Heart left ventricle (tissue), 16 donors: ENCODE measurements at regions not wholly inside any gene's neighbourhood (a gene's known extent, or its start where the extent isn't known, plus 50 kb on each side); places are given as distances from the start of the nearest gene placed in this dataset.

ENCODE experiments used
- ATAC-seq, 4 donors: fragments of 200-7000 bp; cut with Tn5 transposase; one replicate each; pipeline ENCODE4 v1.9.1; 2020 to 2022; ENCODE audit warnings: moderate library complexity in 4 of 4, mild to moderate bottlenecking in 3 of 4, moderate number of reproducible peaks in 1 of 4
- DNase-seq, 5 donors: peaks; one replicate each; pipeline ENCODE4 v3.0.0-alpha.2; 2020
- H3K27ac ChIP-seq, 12 donors: fragments of 200-600 bp; sonication (generic) in 4 of 12; one replicate each; pipeline versions ENCODE4 v1.5.0 to v1.8.0; 2016 to 2022; ENCODE audit warnings: mild to moderate bottlenecking in 2 of 12
- H3K27me3 ChIP-seq, 9 donors: fragments of 200-600 bp; sonication (generic) in 2 of 9; one replicate each; pipeline versions ENCODE4 v1.5.1 to v1.8.0; 2016 to 2022; ENCODE audit warnings: mild to moderate bottlenecking in 3 of 9
- H3K36me3 ChIP-seq, 9 donors: fragments of 200-600 bp; sonication (generic) in 2 of 9; one replicate each; pipeline versions ENCODE4 v1.5.0 to v1.8.0; 2018 to 2022; ENCODE audit warnings: mild to moderate bottlenecking in 2 of 9
- H3K4me1 ChIP-seq, 12 donors: fragments of 200-600 bp; sonication (generic) in 4 of 12; one replicate each; pipeline versions ENCODE4 v1.5.0 to v1.8.0; 2016 to 2022; ENCODE audit warnings: mild to moderate bottlenecking in 3 of 12
- H3K4me3 ChIP-seq, 12 donors: fragments of 200-600 bp; sonication (generic) in 4 of 12; one replicate each; pipeline versions ENCODE4 v1.5.0 to v1.8.0; 2017 to 2022; ENCODE audit warnings: mild to moderate bottlenecking in 9 of 12, moderate library complexity in 4 of 12
- H3K9me3 ChIP-seq, 12 donors: fragments of 200-600 bp; sonication (generic) in 4 of 12; one replicate each; pipeline versions ENCODE4 v1.5.0 to v1.8.0; 2016 to 2022; ENCODE audit warnings: mild to moderate bottlenecking in 1 of 12
- CTCF ChIP-seq, 12 donors: fragments of 200-600 bp; sonication (generic) in 4 of 12; IDR thresholded peaks; one replicate each; pipeline versions ENCODE4 v1.5.0 to v1.8.0; 2018 to 2022; ENCODE audit warnings: antibody characterized with exemption in 12 of 12, mild to moderate bottlenecking in 5 of 12
- POLR2A ChIP-seq, 2 donors: fragments of 450-650 bp; IDR thresholded peaks; one replicate each; pipeline ENCODE4 v1.6.1; 2017; ENCODE audit warnings: antibody characterized with exemption in 2 of 2, mild to moderate bottlenecking in 2 of 2, moderate library complexity in 2 of 2
- WGBS, 4 donors: extraction: QIAGEN DNeasy Blood & Tissue Kit in 2 of 4; methylation state at CpG; one replicate each; pipeline versions ENCODE4 v1.1.5 to v1.1.7; 2013 to 2018; 5-methylcytosine and 5-hydroxymethylcytosine counted together
- intact Hi-C, 10 donors: fragments of 100-400 bp; cut with DNase I; formaldehyde crosslinking; loops; one replicate each; pipeline versions ENCODE4 v1.11.1 to v1.14.2; 2022
- donor health status: ischemic (EF 13 %, LVEDD 7.1; RV severe dilation, severe dysfunction).
- donor health status: healthy with polysubstance abuse.
- donor health status: DM: no; HTN: yes; CAD: no.
- donor health status: DM: no; HTN: no; CAD: no.
- donor health status: ischemic (EF 25% LVEDD 6.9; RV normal size, moderate dysfunction).
- donor health status: ischemic (EF 25% LVEDD 5.7; RV mildly dilated, moderate dysfunction).
- donor health status: healthy.
- donor health status: DM: yes; HTN: yes; CAD: no.
- donor health status: ischemic (EF 35%, LVEDD 5.7; RV mildly dilated, moderate dysfunction).
- donor health status: nonischemic (EF 11% LVEDD 7.7; RV severe dilation, severe dysfunction).
- donor health status: DM: yes; HTN: yes; CAD: no.
- donor health status: PGD.
- donor health status: ischemic (EF 29% LVEDD 5.4; RV normal size, mild dysfunction).
- donor health status: nonischemic (EF 23%, LVEDD 6.1; RV moderate dilation, normal function).

GRCh38 chr14:86510491-86510890, 980.5 kb downstream of the FLRT2 start:
- 35 to 54% (median 42%) methylated on average over 5 of the region's 5 CpGs for WGBS, 4 donors
- no peak for ATAC-seq
- intact Hi-C loops: no loop called here
- no peaks in the 10 kb centered on the region for H3K9me3 ChIP-seq
- H3K27me3 ChIP-seq: no peaks in the 10 kb centered on the region
- H3K4me1 ChIP-seq: no peaks in the 10 kb centered on the region
- H3K36me3 ChIP-seq: no peaks in the 10 kb centered on the region
- DNase-seq: no peak
- TF ChIP-seq CTCF (IDR thresholded peaks at IDR 0.05) (no peak), POLR2A (IDR thresholded peaks at IDR 0.05) (no peak)
- no peak overlapping the region for H3K4me3 ChIP-seq
- H3K27ac ChIP-seq: no peak overlapping the region

GRCh38 chr14:86505808-86506207, 975.9 kb downstream of the FLRT2 start:
- Histone ChIP-seq H3K4me3 (no peak overlapping the region), H3K9me3 (no peaks in the 10 kb centered on the region), H3K36me3 (no peaks in the 10 kb centered on the region), H3K4me1 (no peaks in the 10 kb centered on the region), H3K27ac (no peak overlapping the region), H3K27me3 (no peaks in the 10 kb centered on the region)
- intact Hi-C loops: no loop called here
- DNase-seq: no peak
- no peak for TF ChIP-seq CTCF (IDR thresholded peaks at IDR 0.05)
- TF ChIP-seq POLR2A (IDR thresholded peaks at IDR 0.05): no peak
- no peak for ATAC-seq

GRCh38 chr14:86501611-86502010, 971.7 kb downstream of the FLRT2 start:
- Histone ChIP-seq H3K4me1 (no peaks in the 10 kb centered on the region), H3K9me3 (peaks cover 0 to 5% (median 0%) of the 10 kb centered on the region in 12 donors), H3K36me3 (no peaks in the 10 kb centered on the region), H3K4me3 (no peak overlapping the region), H3K27ac (no peak overlapping the region), H3K27me3 (no peaks in the 10 kb centered on the region)
- intact Hi-C loops: no loop called here
- DNase-seq (no peak), ATAC-seq (no peak)
- WGBS, 4 donors: 64 to 72% (median 67%) methylated on average over 2 of the region's 2 CpGs
- TF ChIP-seq CTCF (IDR thresholded peaks at IDR 0.05) (no peak), POLR2A (IDR thresholded peaks at IDR 0.05) (no peak)

GRCh38 chr14:86491743-86492142, 961.8 kb downstream of the FLRT2 start:
- Histone ChIP-seq H3K4me1 (no peaks in the 10 kb centered on the region), H3K27me3 (no peaks in the 10 kb centered on the region), H3K36me3 (no peaks in the 10 kb centered on the region), H3K9me3 (peaks cover 0 to 6% (median 0%) of the 10 kb centered on the region in 12 donors), H3K4me3 (no peak overlapping the region), H3K27ac (no peak overlapping the region)
- TF ChIP-seq POLR2A (IDR thresholded peaks at IDR 0.05) (no peak), CTCF (IDR thresholded peaks at IDR 0.05) (no peak)
- no peak for ATAC-seq
- DNase-seq: no peak
- intact Hi-C loops: no loop called here
- WGBS, 4 donors: 50 to 57% (median 53%) methylated on average over 3 of the region's 3 CpGs
